K562 (cell line): ENCODE measurements at regions not wholly inside any gene's neighbourhood (a gene's known extent, or its start where the extent isn't known, plus 50 kb on each side); places are given as distances from the start of the nearest gene placed in this dataset.

Experiments
- ATAC-seq: fragments of 200-7000 bp; cut with Tn5 transposase; 3 replicates; pipeline ENCODE4 v1.9.1; 2020; ENCODE audit warnings: moderate library complexity
- BruUV-seq: library from RNA; stranded (reverse); fragments of 400-500 nt; replicated peaks from 2 replicates; lab custom pipeline; 2021; lab: Mats Ljungman, UMichigan
- CTCF ChIA-PET: fragments of 300-600 bp; formaldehyde crosslinking; extraction: SDS; loops from one replicate; lab custom pipeline; 2021; ENCODE audit warnings: low intra/inter-chr PET ratio; lab: Yijun Ruan, JAX
- POLR2A ChIA-PET: fragments of 300-600, 350-650 bp; sonication (Branson Sonifier 250); formaldehyde crosslinking; extraction: SDS; loops from one replicate; lab custom pipeline; 2021; ENCODE audit warnings: antibody characterized with exemption, inconsistent platforms; lab: Yijun Ruan, JAX
- DNase-seq, 4 experiments: peaks; one replicate each; pipeline versions ENCODE4 v3.0.0 to v3.0.0-alpha.2; 2011 to 2018; ENCODE audit warnings: low spot score in 3 of 4, mixed read lengths in 3 of 4; ENCODE audit errors: extremely low read depth in 1 of 4
- FAIRE-seq: peaks from 2 replicates; lab custom pipeline; 2011; peaks lifted over from hg19 to GRCh38; lab: Jason Lieb, UNC
- H2AFZ ChIP-seq: 2 replicates; pipeline ENCODE4 v1.6.0; 2011; ENCODE audit warnings: low read depth, low read length, control low read depth, inconsistent platforms
- H3K27ac ChIP-seq: fragments of 200-600 bp; 3 replicates; pipeline ENCODE4 v1.8.0; 2011; ENCODE audit warnings: low read depth, mild to moderate bottlenecking, control low read depth, inconsistent platforms, low read length, moderate library complexity, mixed read lengths; ENCODE audit errors: extremely low read depth
- H3K27me3 ChIP-seq, 2 experiments: fragments of 300-600 bp in 1 of 2; 2 replicates in 1 of 2; 3 replicates in 1 of 2; pipeline versions ENCODE4 v1.6.0 to v1.8.0; 2011; ENCODE audit warnings: inconsistent platforms in 2 of 2, low read length in 2 of 2, mild to moderate bottlenecking in 1 of 2, mixed read lengths in 1 of 2, moderate library complexity in 1 of 2; ENCODE audit not compliant: control insufficient read depth in 2 of 2, insufficient read depth in 2 of 2
- H3K36me3 ChIP-seq: fragments of 300-600 bp; 3 replicates; pipeline ENCODE4 v1.8.0; 2011; ENCODE audit warnings: mild to moderate bottlenecking, low read length, inconsistent platforms; ENCODE audit not compliant: control insufficient read depth, insufficient read depth
- H3K4me1 ChIP-seq, 2 experiments: fragments of 200-600 bp in 1 of 2; replicated peaks in 1 of 2; 2 replicates in 1 of 2; 3 replicates in 1 of 2; pipeline versions ENCODE4 v1.5.1 to v1.8.0; 2011; ENCODE audit warnings: inconsistent platforms in 2 of 2, low read length in 2 of 2, mild to moderate bottlenecking in 1 of 2, mixed read lengths in 1 of 2, moderate library complexity in 1 of 2; ENCODE audit not compliant: control insufficient read depth in 2 of 2, insufficient read depth in 2 of 2
- H3K4me2 ChIP-seq: 2 replicates; pipeline ENCODE4 v1.6.1; 2011; ENCODE audit warnings: low read length, control low read depth, inconsistent platforms, mixed read lengths; ENCODE audit not compliant: insufficient read depth
- H3K4me3 ChIP-seq: fragments of 200-600 bp; sonication (generic), shearing (Covaris generic); 2 replicates; pipeline ENCODE4 v1.5.1; 2016; ENCODE audit warnings: control low read depth, inconsistent platforms
- H3K79me2 ChIP-seq: fragments of 200-600 bp; 3 replicates; pipeline ENCODE4 v1.8.0; 2011; ENCODE audit warnings: low read length, inconsistent platforms; ENCODE audit not compliant: control insufficient read depth, insufficient read depth
- H3K9ac ChIP-seq, 2 experiments: 2 replicates each; pipeline versions ENCODE4 v1.6.0 to v1.6.1; 2011; ENCODE audit warnings: low read depth in 2 of 2, low read length in 2 of 2, control low read depth in 1 of 2, inconsistent platforms in 1 of 2, mild to moderate bottlenecking in 1 of 2, mixed read lengths in 1 of 2; ENCODE audit not compliant: insufficient read depth in 1 of 2
- H3K9me1 ChIP-seq: one replicate; pipeline ENCODE4 v1.6.0; 2011; ENCODE audit warnings: inconsistent platforms, mild to moderate bottlenecking, low read length, moderate library complexity; ENCODE audit not compliant: control insufficient read depth, insufficient read depth
- H3K9me3 ChIP-seq: replicated peaks from 2 replicates; pipeline ENCODE4 v1.5.1; 2011; ENCODE audit warnings: low read depth, low read length, inconsistent platforms; ENCODE audit not compliant: control insufficient read depth, insufficient read depth
- H4K20me1 ChIP-seq: replicated peaks from 2 replicates; pipeline ENCODE4 v1.6.1; 2011; ENCODE audit warnings: low read length, inconsistent platforms, mixed read lengths; ENCODE audit not compliant: control insufficient read depth, insufficient read depth
- CBX1 ChIP-seq: sonication (generic); IDR thresholded peaks from 2 replicates; pipeline ENCODE4 v1.6.1; 2016; ENCODE audit warnings: antibody characterized with exemption, low read depth, mild to moderate bottlenecking
- CEBPZ ChIP-seq: fragments of 150-350 bp; IDR thresholded peaks from 2 replicates; pipeline ENCODE4 v1.6.1; 2014; ENCODE audit warnings: low read depth, mild to moderate bottlenecking, low read length, borderline replicate concordance
- FOXK2 ChIP-seq, 2 experiments: fragments of 450-650 bp; IDR thresholded peaks in 1 of 2; conservative IDR thresholded peaks in 1 of 2; 2 replicates each; pipeline ENCODE4 v1.6.1; 2016; ENCODE audit warnings: low read depth in 2 of 2, mild to moderate bottlenecking in 1 of 2
- HES1 ChIP-seq: fragments of 450-650 bp; IDR thresholded peaks from 2 replicates; pipeline ENCODE4 v1.6.1; 2016; ENCODE audit warnings: low read depth, mild to moderate bottlenecking, moderate library complexity
- PML ChIP-seq: IDR thresholded peaks from 2 replicates; pipeline ENCODE4 v1.6.1; 2012; ENCODE audit warnings: low read length, inconsistent platforms
- SRSF9 ChIP-seq: fragments of 200-400 bp; formaldehyde crosslinking; IDR thresholded peaks from 2 replicates; pipeline ENCODE4 v1.6.1; 2017; ENCODE audit warnings: low read depth, low read length, borderline replicate concordance
- ZNF76 ChIP-seq: fragments of 250-450 bp; sonication (Bioruptor Pico); IDR thresholded peaks from 2 replicates; pipeline ENCODE4 v1.4.0; 2020; ENCODE audit warnings: mild to moderate bottlenecking, moderate library complexity, borderline replicate concordance
- WGBS: fragments of 100-300 bp; shearing (Covaris generic); methylation state at CpG from one replicate; pipeline ENCODE4 v1.1.6; 2016; ENCODE audit warnings: low coverage, mixed read lengths; ENCODE audit not compliant: insufficient coverage; ENCODE audit errors: missing lambda C conversion rate; 5-methylcytosine and 5-hydroxymethylcytosine counted together
- in situ Hi-C: fragments of 300-500 bp; cut with MboI; formaldehyde crosslinking; loops from 4 replicates; pipeline ENCODE4 v1.15.0; 2018; ENCODE audit warnings: inconsistent platforms, mixed read lengths
- intact Hi-C: fragments of 100-400 bp; cut with micrococcal nuclease; formaldehyde crosslinking; loops from 2 replicates; pipeline ENCODE4 v1.14.2; 2022

DNA sequence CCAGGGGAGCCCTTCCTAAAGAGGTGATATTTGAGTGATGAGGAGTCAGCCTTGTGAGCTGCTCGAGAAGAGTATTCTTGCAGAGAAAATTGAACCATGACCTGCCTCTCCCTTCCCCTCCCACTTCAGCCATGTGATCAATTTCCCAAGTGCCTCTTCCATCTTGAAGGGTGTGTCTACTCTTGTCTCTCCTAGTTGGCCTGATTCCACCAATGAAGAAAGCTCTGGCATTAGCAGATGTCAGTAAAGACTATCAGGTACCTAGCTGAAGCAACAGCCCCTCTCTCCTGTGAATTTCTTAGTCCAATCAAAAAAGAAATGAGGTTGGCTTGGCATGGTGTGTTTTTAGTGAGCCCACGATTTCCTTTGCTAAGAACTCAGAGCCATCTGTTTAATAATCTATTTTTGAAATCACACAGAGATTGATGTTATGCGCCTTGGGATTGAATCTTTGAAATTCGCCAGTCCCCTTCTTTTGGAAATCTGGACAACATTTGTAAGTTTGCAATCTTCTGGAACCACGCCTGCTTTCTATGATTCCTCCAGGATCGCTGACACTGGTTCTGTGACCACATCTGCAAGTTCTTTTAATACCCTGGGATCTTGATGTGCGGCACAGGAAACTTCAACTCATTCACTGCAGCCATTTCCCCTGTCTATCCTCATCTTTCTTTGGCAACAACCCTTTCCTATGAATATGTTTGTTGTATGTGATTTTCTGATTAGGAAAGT, 404.6 kb downstream of the DMRT2 start:
- Histone ChIP-seq H3K9ac (no peak overlapping the region), H2AFZ (no peak overlapping the region), H3K9me3 (no peaks in the 10 kb centered on the region), H3K79me2 (no peaks in the 10 kb centered on the region), H3K4me2 (no peak overlapping the region), H3K4me3 (no peak overlapping the region), H3K9me1 (no peaks in the 10 kb centered on the region), H3K4me1 (no peaks in the 10 kb centered on the region), H4K20me1 (no peaks in the 10 kb centered on the region), H3K27me3 (no peaks in the 10 kb centered on the region), H3K36me3 (no peaks in the 10 kb centered on the region), H3K27ac (no peak overlapping the region)
- ATAC-seq: no peak
- FAIRE-seq: no peak
- no peak for TF ChIP-seq CEBPZ
- TF ChIP-seq PML: no peak
- no peak for TF ChIP-seq FOXK2 (conservative IDR thresholded peaks at IDR 0.05 in 1 of 2, IDR thresholded peaks at IDR 0.05 in 1 of 2; ENCODE audit: low read depth in 2 of 2)
- no peak for TF ChIP-seq SRSF9
- TF ChIP-seq CBX1: no peak
- no peak for TF ChIP-seq HES1
- no peak for TF ChIP-seq ZNF76 (CRISPR knock-in tag)
- WGBS: 0% methylated on average over 7 of the region's 7 CpGs
- ChIA-PET CTCF (no interaction called here), POLR2A (no interaction called here)
- intact Hi-C loops: no loop called here
- no TSS peak for BruUV-seq
- in situ Hi-C loops: no loop called here
- no peak for DNase-seq
